Duodenal mucosa (tissue), 2 donors: ENCODE measurements at regions not wholly inside any gene's neighbourhood (a gene's known extent, or its start where the extent isn't known, plus 50 kb on each side); places are given as distances from the start of the nearest gene placed in this dataset.

Experiments
- H3K27ac ChIP-seq: one replicate; pipeline ENCODE4 v1.7.0; 2013; ENCODE audit warnings: low read depth, low read length
- H3K27me3 ChIP-seq, 2 donors: one replicate each; pipeline ENCODE4 v1.7.0; 2013; ENCODE audit warnings: low read length in 2 of 2, control low read depth in 1 of 2; ENCODE audit not compliant: insufficient read depth in 2 of 2, control insufficient read depth in 1 of 2
- H3K36me3 ChIP-seq, 2 donors: one replicate each; pipeline ENCODE4 v1.7.0; 2013; ENCODE audit warnings: low read length in 2 of 2, control low read depth in 1 of 2; ENCODE audit not compliant: insufficient read depth in 2 of 2, control insufficient read depth in 1 of 2
- H3K4me1 ChIP-seq, 2 donors: one replicate each; pipeline ENCODE4 v1.7.0; 2013; ENCODE audit warnings: low read length in 2 of 2, control low read depth in 1 of 2; ENCODE audit not compliant: insufficient read depth in 2 of 2, control insufficient read depth in 1 of 2
- H3K4me3 ChIP-seq, 2 donors: one replicate each; pipeline ENCODE4 v1.7.0; 2013; ENCODE audit warnings: low read length in 2 of 2, low read depth in 1 of 2
- H3K9ac ChIP-seq, 2 donors: one replicate each; pipeline ENCODE4 v1.7.0; 2013; ENCODE audit warnings: low read length in 2 of 2, low read depth in 1 of 2
- H3K9me3 ChIP-seq, 2 donors: one replicate each; pipeline ENCODE4 v1.7.0; 2013; ENCODE audit warnings: low read length in 2 of 2, control low read depth in 1 of 2; ENCODE audit not compliant: control insufficient read depth in 1 of 2

DNA sequence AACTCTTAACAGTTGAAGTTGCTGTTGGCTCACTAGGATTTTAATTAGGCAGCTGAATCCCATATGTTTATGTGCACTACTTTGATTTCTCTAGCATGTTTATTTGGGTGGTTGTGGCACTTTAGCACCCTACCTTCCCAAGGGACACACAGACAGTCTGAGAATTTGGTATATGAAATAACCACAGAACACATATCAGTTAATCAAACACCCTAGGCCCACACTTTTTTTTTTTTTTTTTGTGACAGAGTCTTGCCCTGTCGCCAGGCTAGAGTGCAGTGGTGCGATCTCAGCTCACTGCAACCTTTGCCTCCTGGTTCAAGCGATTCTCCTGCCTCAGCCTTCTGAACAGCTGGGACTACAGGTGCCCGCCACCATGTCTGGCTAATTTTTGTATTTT is 130.5 kb downstream of the DCK start:
- Histone ChIP-seq H3K27me3 (no peaks in the 10 kb centered on the region), H3K4me1 (no peaks in the 10 kb centered on the region), H3K36me3 (no peaks in the 10 kb centered on the region), H3K9me3 (no peaks in the 10 kb centered on the region), H3K27ac (no peak overlapping the region), H3K4me3 (no peak overlapping the region), H3K9ac (no peak overlapping the region)

DNA sequence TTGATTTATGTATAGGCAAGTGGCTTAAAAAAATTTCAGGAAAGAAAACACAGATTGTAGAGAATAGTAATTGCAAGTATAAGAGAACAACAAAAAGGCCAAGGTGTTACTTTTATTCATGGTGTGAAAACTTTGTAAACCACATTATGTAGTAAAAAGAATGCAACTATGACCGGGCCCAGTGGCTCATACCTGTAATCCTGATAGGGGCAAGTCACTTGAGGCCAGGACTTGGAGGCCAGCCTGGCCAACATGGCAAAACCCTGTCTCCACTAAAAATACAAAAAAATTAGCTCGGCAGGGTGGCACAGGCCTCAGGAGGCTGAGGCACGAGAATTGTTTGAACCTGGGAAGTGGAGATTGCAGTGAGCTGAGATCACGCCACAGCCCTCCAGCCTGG is 131.7 kb downstream of the DCK start:
- H3K4me1 ChIP-seq: no peaks in the 10 kb centered on the region
- no peaks in the 10 kb centered on the region for H3K27me3 ChIP-seq
- H3K27ac ChIP-seq: no peak overlapping the region
- H3K36me3 ChIP-seq: no peaks in the 10 kb centered on the region
- no peak overlapping the region for H3K9ac ChIP-seq
- no peaks in the 10 kb centered on the region for H3K9me3 ChIP-seq
- no peak overlapping the region for H3K4me3 ChIP-seq

DNA sequence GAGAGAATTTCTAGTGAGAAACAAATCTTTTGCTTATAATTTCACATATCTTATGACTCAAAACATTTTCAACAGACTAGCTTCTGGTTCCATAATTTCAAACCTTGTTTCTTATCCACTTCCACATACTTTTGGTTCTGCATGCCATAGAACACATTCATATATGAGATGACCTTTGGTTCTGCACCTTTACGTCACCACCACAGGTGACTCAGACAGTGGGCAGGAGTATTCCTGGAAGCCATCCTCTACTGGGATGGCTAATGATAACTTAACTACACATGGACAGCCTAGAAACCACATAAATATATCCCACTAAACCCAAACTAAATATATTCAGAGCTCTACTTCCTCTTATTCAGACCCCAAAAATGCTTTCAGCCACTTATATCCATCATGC is 133.3 kb downstream of the DCK start:
- no peak overlapping the region for H3K9ac ChIP-seq
- no peak overlapping the region for H3K27ac ChIP-seq
- H3K9me3 ChIP-seq: no peaks in the 10 kb centered on the region
- no peaks in the 10 kb centered on the region for H3K36me3 ChIP-seq
- no peak overlapping the region for H3K4me3 ChIP-seq
- peaks cover 0 to 5% of the 10 kb centered on the region in 2 donors for H3K4me1 ChIP-seq
- no peaks in the 10 kb centered on the region for H3K27me3 ChIP-seq

DNA sequence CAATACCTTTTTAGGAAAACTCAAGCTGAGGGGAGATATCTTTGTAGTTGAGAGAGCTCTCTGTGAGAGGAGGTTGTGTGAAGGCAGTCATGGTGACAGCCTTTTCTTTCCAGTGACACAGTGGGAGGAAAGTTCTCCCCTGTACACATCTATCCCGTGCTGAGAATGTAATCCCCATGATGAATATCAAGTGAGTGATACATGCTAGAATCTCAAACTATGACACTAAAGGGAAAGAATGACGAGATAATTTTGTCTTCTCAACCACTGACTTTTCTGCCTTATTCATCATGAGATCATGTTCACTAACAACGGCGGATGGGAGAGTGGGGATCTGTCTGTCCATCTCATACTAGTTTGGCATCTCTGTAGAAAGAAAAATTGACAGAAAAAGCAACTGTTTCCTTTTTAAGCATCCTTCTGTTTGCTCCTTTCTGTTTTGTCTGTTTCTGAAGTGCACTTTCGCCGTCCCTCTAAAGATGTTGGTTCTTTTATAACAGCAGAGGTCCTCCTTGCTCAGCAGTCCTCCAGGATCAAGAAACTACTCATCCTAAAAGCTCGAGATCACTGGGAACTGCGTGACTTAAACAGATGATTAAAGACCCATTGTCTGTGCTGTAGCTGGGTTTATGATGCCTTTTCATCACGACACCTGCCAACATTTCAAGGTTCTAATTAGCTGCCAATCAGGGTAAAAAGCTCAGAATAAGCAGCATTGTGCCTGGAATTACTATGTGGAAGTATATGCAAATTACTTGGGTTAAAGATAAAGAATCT is 137.6 kb downstream of the DCK start:
- Histone ChIP-seq H3K4me3 (no peak overlapping the region), H3K27me3 (no peaks in the 10 kb centered on the region), H3K27ac (no peak overlapping the region), H3K36me3 (no peaks in the 10 kb centered on the region), H3K4me1 (peaks cover 0 to 16% of the 10 kb centered on the region in 2 donors), H3K9me3 (no peaks in the 10 kb centered on the region), H3K9ac (no peak overlapping the region)

DNA sequence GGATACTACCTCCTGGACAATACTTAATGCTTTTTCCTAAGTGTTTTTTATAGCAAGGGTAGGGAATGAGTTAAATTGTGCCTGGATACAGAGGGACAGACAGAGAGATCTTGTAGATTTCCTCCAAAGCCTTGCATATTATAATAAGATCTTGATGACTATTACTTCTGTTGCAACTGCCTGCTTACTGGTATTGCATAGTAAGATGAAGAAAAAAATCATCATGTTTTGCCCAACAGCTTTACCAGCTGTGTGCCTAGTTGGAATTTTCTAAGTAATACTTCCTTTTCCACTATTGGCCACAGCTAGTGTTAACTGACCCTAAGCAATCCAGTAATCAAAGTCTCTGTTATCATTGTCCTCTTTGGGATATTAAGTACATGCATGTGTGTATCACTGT is 139.0 kb downstream of the DCK start:
- no peak overlapping the region for H3K4me3 ChIP-seq
- H3K36me3 ChIP-seq: no peaks in the 10 kb centered on the region
- no peaks in the 10 kb centered on the region for H3K9me3 ChIP-seq
- H3K9ac ChIP-seq: no peak overlapping the region
- H3K27me3 ChIP-seq: no peaks in the 10 kb centered on the region
- no peak overlapping the region for H3K27ac ChIP-seq
- peaks cover 5 to 22% of the 10 kb centered on the region in 2 donors for H3K4me1 ChIP-seq

DNA sequence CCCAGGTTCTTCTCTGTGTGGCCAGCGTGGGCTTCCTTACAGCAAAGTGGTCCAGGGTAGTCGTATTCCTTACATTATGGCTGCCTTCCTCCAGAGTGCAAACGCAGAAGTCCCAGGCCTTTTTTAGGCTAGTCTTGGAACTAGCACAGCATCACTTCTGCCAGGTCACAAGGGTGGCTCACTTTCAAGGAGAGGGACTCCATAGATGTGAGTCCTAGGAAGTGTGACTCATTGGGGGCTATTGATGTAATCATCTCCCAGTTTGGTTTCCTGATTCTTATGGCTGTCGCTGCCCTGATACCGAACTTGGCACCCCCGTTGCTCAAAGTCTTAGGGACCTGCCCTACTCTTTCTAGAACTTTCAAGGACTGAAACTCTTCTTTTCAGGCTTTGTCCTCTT is 140.0 kb downstream of the DCK start:
- Histone ChIP-seq H3K9ac (no peak overlapping the region), H3K4me1 (peaks cover 5 to 22% of the 10 kb centered on the region in 2 donors), H3K4me3 (no peak overlapping the region), H3K27me3 (no peaks in the 10 kb centered on the region), H3K9me3 (no peaks in the 10 kb centered on the region), H3K36me3 (no peaks in the 10 kb centered on the region), H3K27ac (no peak overlapping the region)

DNA sequence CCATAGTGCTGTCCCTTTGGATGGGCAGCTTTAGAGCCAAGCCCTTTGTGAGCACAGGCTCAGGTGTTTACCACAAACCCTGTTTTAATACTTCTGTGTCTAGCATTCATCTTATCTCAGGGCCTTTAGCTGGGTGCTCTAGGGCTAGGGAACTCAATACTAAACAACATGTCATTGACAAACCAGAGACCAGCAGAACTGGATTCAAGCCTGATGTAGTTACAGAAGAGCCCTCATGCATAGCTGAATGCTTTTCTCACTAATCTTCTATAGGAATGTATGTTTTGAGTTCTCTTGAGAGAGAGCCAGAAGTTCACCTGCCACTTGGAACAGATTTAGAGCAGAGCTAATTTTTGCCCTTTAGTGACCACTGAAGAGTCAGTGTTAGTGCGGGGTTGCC is 142.6 kb downstream of the DCK start:
- Histone ChIP-seq H3K27me3 (no peaks in the 10 kb centered on the region), H3K9me3 (no peaks in the 10 kb centered on the region), H3K27ac (no peak overlapping the region), H3K4me1 (peaks cover 5 to 22% of the 10 kb centered on the region in 2 donors), H3K4me3 (no peak overlapping the region), H3K9ac (no peak overlapping the region), H3K36me3 (no peaks in the 10 kb centered on the region)

DNA sequence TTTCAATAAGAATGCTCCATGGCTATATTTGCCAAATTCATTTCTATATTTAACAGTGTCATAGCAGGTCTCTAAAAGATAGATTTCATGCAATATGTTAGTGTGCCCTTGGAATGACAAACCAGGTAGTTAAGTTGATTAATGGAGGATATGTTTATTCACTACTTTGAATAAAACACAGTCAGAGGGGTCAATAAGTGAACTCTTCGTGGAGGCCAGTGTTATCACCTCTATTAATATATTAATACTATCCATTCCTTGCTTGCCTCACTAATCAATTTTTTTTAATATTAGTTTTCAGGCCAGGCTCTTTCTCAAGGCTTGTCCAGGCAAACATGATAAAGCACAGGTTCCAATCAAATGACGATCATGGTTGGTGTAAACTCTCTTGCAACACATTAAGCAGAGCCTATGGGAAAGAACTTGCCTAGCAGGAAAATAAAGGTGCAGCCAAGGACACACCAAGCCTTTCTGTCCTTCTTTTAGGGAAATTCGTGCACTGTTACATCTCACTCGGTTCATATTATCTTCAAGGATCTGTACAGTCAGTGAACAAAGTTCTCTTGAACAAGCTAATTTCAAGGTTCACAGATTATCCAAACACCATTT is 144.7 kb downstream of the DCK start:
- Histone ChIP-seq H3K9ac (no peak overlapping the region), H3K27ac (no peak overlapping the region), H3K36me3 (no peaks in the 10 kb centered on the region), H3K9me3 (no peaks in the 10 kb centered on the region), H3K27me3 (no peaks in the 10 kb centered on the region), H3K4me1 (peaks cover 5 to 9% of the 10 kb centered on the region in 2 donors), H3K4me3 (no peak overlapping the region)

DNA sequence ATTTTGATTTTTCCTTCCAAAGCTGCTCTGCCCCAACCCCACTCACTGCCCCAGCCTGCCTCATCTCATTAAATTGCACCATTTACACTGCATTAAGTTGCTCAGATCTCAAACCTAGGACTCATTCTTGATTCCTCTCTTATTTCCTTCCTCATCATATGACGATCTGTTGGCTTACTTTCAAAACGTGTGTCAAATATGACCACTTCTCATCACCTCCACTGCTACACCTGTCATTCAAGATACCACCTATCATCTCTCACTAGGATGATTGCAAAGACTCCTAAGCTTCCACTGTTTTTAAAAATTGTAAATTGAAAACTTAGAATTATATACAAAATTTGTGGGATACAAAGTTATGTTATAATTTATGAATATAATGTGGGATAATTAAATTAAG is 147.1 kb downstream of the DCK start:
- no peak overlapping the region for H3K9ac ChIP-seq
- H3K4me1 ChIP-seq: peaks cover 5 to 6% of the 10 kb centered on the region in 2 donors
- H3K27ac ChIP-seq: no peak overlapping the region
- H3K36me3 ChIP-seq: no peaks in the 10 kb centered on the region
- no peaks in the 10 kb centered on the region for H3K9me3 ChIP-seq
- H3K27me3 ChIP-seq: no peaks in the 10 kb centered on the region
- no peak overlapping the region for H3K4me3 ChIP-seq

DNA sequence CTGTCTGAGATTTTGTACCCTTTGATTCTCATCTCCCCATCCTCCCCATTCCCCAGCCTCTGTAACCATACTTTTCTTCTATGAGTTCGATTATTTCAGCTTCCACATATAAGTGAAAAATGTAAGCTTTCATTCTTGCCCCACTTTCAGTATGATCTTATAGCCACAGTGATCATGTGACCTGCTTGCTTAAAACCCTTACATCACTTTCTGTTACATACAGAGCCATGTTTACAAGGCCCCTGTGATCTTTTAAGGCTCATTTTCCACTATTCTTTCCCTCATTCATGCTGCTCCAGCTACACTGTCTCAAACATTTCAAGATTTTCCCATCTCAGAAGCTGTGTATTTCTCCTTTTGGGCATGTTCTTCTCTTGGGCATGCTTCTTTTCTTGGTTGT is 147.7 kb downstream of the DCK start:
- no peaks in the 10 kb centered on the region for H3K9me3 ChIP-seq
- H3K4me1 ChIP-seq: peaks cover 5 to 6% of the 10 kb centered on the region in 2 donors
- H3K4me3 ChIP-seq: no peak overlapping the region
- H3K36me3 ChIP-seq: no peaks in the 10 kb centered on the region
- no peaks in the 10 kb centered on the region for H3K27me3 ChIP-seq
- H3K9ac ChIP-seq: no peak overlapping the region
- no peak overlapping the region for H3K27ac ChIP-seq
